ENCODE measurements at regions not wholly inside any gene's neighbourhood (a gene's known extent, or its start where the extent isn't known, plus 50 kb on each side); places are given as distances from the start of the nearest gene placed in this dataset.

- no peak for DNase-seq
Measured at GRCh38 chr1:168920456-168921094, 185.9 kb upstream of the ATP1B1 start.

GRCh38 chr1:168921629-168922028 lies 184.9 kb upstream of the ATP1B1 start:
- DNase-seq, result no peak

DNA sequence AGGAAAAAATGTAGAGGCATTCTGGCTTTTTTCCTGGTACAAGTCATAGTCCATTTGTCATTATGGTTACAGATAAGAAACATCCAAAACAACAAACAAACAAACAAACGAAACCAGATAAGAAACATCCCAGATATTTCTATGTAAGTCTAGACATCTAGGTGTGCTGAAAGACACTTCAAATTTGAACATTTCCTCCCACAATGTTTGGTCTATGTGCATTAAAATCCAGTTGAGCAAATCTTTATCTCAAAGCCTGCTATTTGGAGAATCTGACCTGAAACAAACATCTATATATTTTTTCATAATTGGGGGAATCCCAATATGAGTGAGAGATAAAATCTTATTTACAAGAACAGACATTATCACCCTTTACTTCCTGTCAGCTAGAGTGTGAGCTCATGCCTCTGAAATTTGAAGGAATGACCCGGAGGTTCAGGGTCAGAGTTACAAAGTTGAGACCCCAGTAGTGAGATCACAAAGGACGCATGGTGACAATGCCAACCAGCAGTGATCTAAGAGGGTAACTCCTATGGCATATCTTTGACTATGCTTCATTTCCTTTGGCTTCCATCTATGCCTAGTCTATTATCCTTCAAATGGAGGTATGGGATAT lies 182.9 kb upstream of the ATP1B1 start:
- no peak for DNase-seq

- DNase-seq, result no peak
Measured at GRCh38 chr1:168924976-168925375, 181.5 kb upstream of the ATP1B1 start.

GRCh38 chr1:168926236-168926635 lies 180.3 kb upstream of the ATP1B1 start:
- no peak for DNase-seq

DNA sequence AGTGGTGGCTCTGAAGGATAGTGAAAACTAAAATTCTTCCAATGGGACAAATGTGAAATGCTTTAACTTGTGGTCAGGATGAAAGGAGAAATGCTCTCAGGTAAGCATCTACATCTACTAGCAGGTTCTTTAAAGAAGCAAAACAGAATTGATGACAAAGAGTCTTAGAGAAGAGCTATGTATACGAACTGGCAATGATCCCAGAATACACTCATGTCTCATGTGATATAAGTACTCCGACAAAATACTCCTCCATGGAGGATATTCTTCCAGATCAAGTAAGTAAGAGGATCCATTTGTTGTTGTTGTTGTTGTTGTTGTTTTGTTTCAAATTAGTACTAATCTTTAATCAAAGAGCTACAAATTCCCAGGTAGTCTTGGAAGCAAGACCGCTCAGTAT lies 174.0 kb upstream of the ATP1B1 start:
- no peak for DNase-seq

DNA sequence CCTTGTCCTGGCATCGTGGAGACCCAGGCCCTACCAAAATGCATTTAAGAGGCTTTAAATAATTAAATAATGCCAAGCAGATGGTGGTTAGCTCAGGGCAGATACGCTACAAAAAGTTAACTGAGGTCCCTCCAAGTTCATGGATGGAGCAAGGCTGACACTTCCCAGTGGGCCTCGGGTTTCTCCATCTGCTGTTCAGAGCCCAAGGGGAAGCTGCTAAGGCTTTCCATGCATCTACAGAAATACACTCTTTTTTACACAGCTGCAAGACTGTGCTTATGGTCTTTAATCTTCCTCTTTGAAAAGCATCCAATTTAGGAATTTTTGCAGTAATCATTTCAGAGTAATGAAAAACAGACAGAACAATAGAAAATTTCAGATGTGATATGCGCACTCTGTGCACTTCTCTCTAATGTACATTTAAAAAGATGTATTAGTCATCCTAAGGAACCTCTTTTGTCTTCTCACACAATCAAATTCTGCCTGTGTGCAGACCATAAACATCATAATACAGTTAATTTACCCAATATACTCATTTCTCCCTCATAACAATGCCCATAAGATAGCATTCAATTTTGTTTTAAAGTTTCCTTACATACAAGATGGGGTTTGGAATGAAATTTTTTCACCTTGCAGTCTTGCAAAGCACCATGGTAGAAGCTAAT lies 173.2 kb upstream of the ATP1B1 start:
- no peak for DNase-seq

- no peak for DNase-seq
Measured at GRCh38 chr1:168939110-168939946, 167.2 kb upstream of the ATP1B1 start.

GRCh38 chr1:168939947-168940223 lies 166.6 kb upstream of the ATP1B1 start:
- no peak for DNase-seq

GRCh38 chr1:168941640-168942039 lies 164.8 kb upstream of the ATP1B1 start:
- no peak for DNase-seq

DNA sequence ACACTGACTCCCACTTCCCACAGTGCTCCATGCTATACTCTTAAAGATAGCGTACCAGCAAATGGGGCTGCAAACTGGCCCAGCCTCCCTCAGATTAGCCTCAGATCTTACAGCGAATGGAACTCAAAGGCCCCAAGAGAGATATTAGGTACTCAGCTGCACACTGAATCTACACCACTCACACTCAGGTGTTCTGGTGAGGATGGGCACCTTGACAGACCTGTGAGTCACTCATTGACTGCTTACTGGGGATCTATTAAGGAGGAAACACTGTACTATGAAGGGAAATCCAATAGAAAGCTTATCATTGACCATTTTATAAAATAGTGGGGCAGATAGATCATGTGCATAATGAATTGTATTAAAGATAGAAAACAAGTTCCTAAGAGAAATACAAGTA lies 164.3 kb upstream of the ATP1B1 start:
- no peak for DNase-seq

GRCh38 chr1:168945870-168946269 lies 160.6 kb upstream of the ATP1B1 start:
- DNase-seq, result no peak

DNA sequence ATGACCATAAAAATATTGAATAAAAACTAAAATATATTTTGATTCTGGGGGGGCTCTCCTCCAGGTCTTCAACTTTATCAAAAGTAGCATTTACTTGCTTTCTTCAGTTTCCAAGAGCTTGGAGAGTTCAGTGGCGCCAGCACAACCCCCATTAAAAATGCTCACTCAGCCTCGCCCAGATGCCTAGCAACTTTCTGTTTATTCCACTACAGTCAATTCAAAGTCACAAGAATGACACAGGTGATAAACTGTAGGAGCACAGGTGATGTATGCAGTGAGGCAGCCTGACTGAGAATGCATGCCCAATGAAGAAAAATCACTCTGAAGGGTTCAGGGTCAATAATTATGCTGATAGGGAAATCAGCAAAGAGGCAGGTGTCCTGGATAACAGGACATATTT lies 159.4 kb upstream of the ATP1B1 start:
- DNase-seq, result no peak

DNA sequence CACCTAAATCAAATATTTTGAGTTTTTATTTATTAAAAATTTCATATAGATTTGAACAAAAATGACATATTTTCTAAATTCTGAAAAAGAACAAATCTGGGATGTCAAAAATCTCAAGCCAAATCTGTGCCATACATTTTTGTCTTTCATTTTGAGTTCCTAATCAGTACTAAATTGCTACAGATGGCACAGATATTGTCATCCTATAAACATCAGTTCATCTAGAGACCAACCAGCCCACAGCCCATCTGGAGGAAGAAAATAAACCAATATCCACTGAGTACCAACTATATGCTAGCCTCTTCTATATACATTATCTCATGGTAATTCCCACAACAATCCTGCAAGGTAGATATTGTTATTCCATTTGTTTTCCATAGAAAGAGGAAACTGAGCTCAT lies 156.8 kb upstream of the ATP1B1 start:
- DNase-seq, result no peak

- DNase-seq, result no peak
Measured at GRCh38 chr1:168957818-168958217, 148.7 kb upstream of the ATP1B1 start.

- DNase-seq, result no peak
Measured at GRCh38 chr1:168958562-168959289, 147.8 kb upstream of the ATP1B1 start.

GRCh38 chr1:168959382-168959781 lies 147.1 kb upstream of the ATP1B1 start:
- DNase-seq, result no peak

DNA sequence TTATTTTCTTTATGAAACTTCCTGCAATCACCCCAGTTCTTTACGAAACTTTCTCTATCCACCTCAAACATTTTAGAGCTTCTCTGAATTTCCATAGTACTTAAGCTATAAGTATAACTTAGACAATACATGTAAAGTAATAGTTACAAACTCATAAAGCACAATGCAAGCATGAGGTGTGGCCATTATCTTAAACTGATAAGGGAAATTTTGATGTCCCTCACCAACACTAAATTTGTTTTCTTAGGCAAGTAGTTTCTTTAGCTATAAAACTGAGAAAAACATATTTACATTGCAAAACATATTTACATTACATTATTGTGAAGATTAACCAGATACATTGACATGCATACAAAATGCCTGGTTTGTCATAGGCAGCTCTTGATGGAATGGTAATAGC lies 146.4 kb upstream of the ATP1B1 start:
- no peak for DNase-seq

DNA sequence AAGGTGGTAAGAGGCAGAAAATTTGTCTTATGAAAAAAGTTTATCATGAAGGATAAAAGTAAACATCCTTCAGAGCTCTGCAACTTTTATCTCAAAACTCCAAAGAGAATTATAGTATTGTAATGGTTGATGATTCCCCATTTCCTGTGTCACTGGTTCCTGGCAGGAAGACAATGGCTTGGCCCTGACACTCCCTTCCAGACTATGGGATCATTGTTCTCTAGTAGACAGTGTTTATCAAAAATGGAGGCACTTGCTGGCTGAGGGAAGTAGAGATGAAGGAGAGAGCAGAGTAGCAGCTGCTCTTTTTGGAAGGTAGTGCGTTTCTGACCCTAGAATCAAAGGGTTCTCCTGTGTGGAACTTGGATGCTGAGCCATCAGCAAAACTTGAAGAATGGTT lies 145.9 kb upstream of the ATP1B1 start:
- no peak for DNase-seq

GRCh38 chr1:168963601-168964000 lies 142.9 kb upstream of the ATP1B1 start:
- no peak for DNase-seq

DNA sequence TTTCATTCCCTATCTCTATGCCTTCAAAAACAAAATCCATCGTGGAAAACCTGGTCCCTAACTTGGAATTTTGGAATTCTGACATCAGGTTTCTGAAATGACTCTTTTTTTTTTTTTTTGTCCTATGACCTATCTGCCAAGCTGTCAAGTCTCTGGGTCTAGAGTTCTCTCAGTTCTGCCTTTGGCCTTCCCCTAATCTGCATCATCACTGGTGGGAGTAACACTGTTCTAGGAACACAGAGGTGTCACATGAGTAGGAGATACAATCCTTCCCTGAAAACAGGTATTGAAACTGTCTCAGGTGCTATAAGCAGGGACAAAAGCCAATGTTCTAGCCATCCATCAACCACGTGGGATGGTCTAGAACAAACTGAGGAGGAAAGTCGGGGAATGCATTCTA lies 142.0 kb upstream of the ATP1B1 start:
- DNase-seq, result no peak

- no peak for DNase-seq
Measured at GRCh38 chr1:168966217-168966616, 140.3 kb upstream of the ATP1B1 start.

DNA sequence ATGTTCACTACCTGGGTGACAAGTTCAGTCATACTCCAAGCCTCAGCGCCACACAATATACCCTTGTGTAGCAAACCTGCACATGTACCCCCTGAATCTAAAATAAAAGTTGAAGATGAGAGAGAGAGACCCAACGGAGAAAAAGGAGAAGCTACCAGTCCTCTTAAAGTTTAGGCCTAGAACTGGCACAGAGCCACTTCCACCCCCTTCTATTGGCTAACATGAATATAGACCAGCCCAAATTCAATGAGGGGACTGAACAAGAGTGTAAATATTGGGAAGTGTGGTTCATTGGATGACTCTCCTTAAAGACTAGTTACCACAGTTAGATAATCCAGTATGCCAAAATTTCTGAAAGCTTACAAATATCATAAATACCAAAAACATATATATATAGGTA lies 139.9 kb upstream of the ATP1B1 start:
- no peak for DNase-seq
